ENCODE measurements at regions not wholly inside any gene's neighbourhood (a gene's known extent, or its start where the extent isn't known, plus 50 kb on each side); places are given as distances from the start of the nearest gene placed in this dataset.

- Histone ChIP-seq H3K4me1 (ENCODE audit: control insufficient read depth, insufficient read depth, low read length) (no peaks in the 10 kb centered on the region), H3K27me3 (ENCODE audit: control insufficient read depth, insufficient read depth, low read length) (no peaks in the 10 kb centered on the region), H3K4me3 (ENCODE audit: low read depth in 2 of 2, low read length in 2 of 2) (no peak overlapping the region), H3K9me3 (ENCODE audit: control insufficient read depth, insufficient read depth, low read depth, low read length) (no peaks in the 10 kb centered on the region), H3K27ac (ENCODE audit: low read length) (no peak overlapping the region), H3K36me3 (ENCODE audit: control insufficient read depth, insufficient read depth, low read length) (no peaks in the 10 kb centered on the region)
- no TSS peak for BruUV-seq (replicated peaks)
- ChIA-PET CTCF (no interaction called here), POLR2A (no interaction called here)
- in situ Hi-C loops (cut with HindIII; ENCODE audit: low pct_unique_long_range_greater_than_20kb, low sequenced_read_pairs) = no loop called here
- TF ChIP-seq SIN3A (IDR thresholded peaks at IDR 0.05; ENCODE audit: borderline replicate concordance, insufficient read depth, low read depth, low read length) (no peak), REST (IDR thresholded peaks at IDR 0.05; ENCODE audit: insufficient read depth in 1 of 2, low read depth in 2 of 2, low read length in 1 of 2) (no peak), POLR2AphosphoS5 (IDR thresholded peaks at IDR 0.05; ENCODE audit: low read depth, low read length) (no peak), CTCF (IDR thresholded peaks at IDR 0.05) (no peak), TCF7L2 (IDR thresholded peaks at IDR 0.05; ENCODE audit: low read depth, low read length) (no peak)
- DNase-seq (ENCODE audit: low read depth, low spot score) (no peak), ATAC-seq (no peak)
- intact Hi-C loops (cut with micrococcal nuclease; ENCODE audit: unreplicated experiment) = no loop called here
Measured at GRCh38 chr16:54434859-54435258, 148.3 kb upstream of the IRX3 start.

- H3K9me3 ChIP-seq (ENCODE audit: control insufficient read depth, insufficient read depth, low read depth, low read length) = no peaks in the 10 kb centered on the region
Measured at GRCh38 chr16:54432897-54433229, 146.3 kb upstream of the IRX3 start.

More at GRCh38 chr16:54432897-54433229, 146.3 kb upstream of the IRX3 start:
- ATAC-seq = no peak
- no peak overlapping the region for H3K27ac ChIP-seq (ENCODE audit: low read length)
- POLR2A ChIA-PET = no interaction called here
- H3K36me3 ChIP-seq (ENCODE audit: control insufficient read depth, insufficient read depth, low read length) = no peaks in the 10 kb centered on the region
- H3K4me3 ChIP-seq (ENCODE audit: low read depth in 2 of 2, low read length in 2 of 2) = no peak overlapping the region
- TF ChIP-seq CTCF (IDR thresholded peaks at IDR 0.05) = no peak
- TF ChIP-seq SIN3A (IDR thresholded peaks at IDR 0.05; ENCODE audit: borderline replicate concordance, insufficient read depth, low read depth, low read length) = no peak
- TF ChIP-seq POLR2AphosphoS5 (IDR thresholded peaks at IDR 0.05; ENCODE audit: low read depth, low read length) = no peak
- TF ChIP-seq TCF7L2 (IDR thresholded peaks at IDR 0.05; ENCODE audit: low read depth, low read length) = no peak
- TF ChIP-seq REST (IDR thresholded peaks at IDR 0.05; ENCODE audit: insufficient read depth in 1 of 2, low read depth in 2 of 2, low read length in 1 of 2) = no peak
- H3K4me1 ChIP-seq (ENCODE audit: control insufficient read depth, insufficient read depth, low read length) = no peaks in the 10 kb centered on the region
- no TSS peak for BruUV-seq (replicated peaks)
- in situ Hi-C loops (cut with HindIII; ENCODE audit: low pct_unique_long_range_greater_than_20kb, low sequenced_read_pairs) = no loop called here
- no peaks in the 10 kb centered on the region; the same call in 1 of the 2 replicates for H3K27me3 ChIP-seq (ENCODE audit: control insufficient read depth, insufficient read depth, low read length)
- no peak for DNase-seq (ENCODE audit: low read depth, low spot score)
- intact Hi-C loops (cut with micrococcal nuclease; ENCODE audit: unreplicated experiment) = no loop called here
- CTCF ChIA-PET = no interaction called here
